H9 (cell line): ENCODE measurements at regions not wholly inside any gene's neighbourhood (a gene's known extent, or its start where the extent isn't known, plus 50 kb on each side); places are given as distances from the start of the nearest gene placed in this dataset.

ENCODE experiments used
- DNase-seq: peaks from one replicate; pipeline ENCODE4 v3.0.0-alpha.2; 2017
- H2AFZ ChIP-seq: one replicate; pipeline ENCODE4 v1.6.1; 2013; ENCODE audit warnings: mild to moderate bottlenecking, low read length, control low read depth, moderate library complexity
- H2AK5ac ChIP-seq: 2 replicates; pipeline ENCODE4 v1.6.1; 2013; ENCODE audit warnings: low read length, control low read depth, mixed read lengths; ENCODE audit not compliant: insufficient read length
- H2BK120ac ChIP-seq: one replicate; pipeline ENCODE4 v1.6.1; 2013; ENCODE audit warnings: low read depth, mild to moderate bottlenecking, low read length, control low read depth, inconsistent platforms; ENCODE audit not compliant: poor library complexity, severe bottlenecking
- H2BK12ac ChIP-seq: 2 replicates; pipeline ENCODE4 v1.6.1; 2013; ENCODE audit warnings: low read length, control low read depth, mixed read lengths, low read depth; ENCODE audit not compliant: insufficient read length
- H2BK15ac ChIP-seq: 2 replicates; pipeline ENCODE4 v1.6.1; 2013; ENCODE audit warnings: low read depth, low read length, control low read depth
- H2BK20ac ChIP-seq: one replicate; pipeline ENCODE4 v1.6.1; 2013; ENCODE audit warnings: low read depth, mild to moderate bottlenecking, low read length, control low read depth, inconsistent platforms; ENCODE audit not compliant: poor library complexity, severe bottlenecking
- H2BK5ac ChIP-seq: 2 replicates; pipeline ENCODE4 v1.6.1; 2013; ENCODE audit warnings: low read length, control low read depth, mixed read lengths; ENCODE audit not compliant: insufficient read length
- H3K14ac ChIP-seq: 2 replicates; pipeline ENCODE4 v1.6.1; 2013; ENCODE audit warnings: low read length, control low read depth; ENCODE audit not compliant: insufficient read depth
- H3K18ac ChIP-seq: 2 replicates; pipeline ENCODE4 v1.6.1; 2013; ENCODE audit warnings: low read depth, mild to moderate bottlenecking, mixed read lengths, low read length, control low read depth; ENCODE audit not compliant: insufficient read length
- H3K23ac ChIP-seq: 2 replicates; pipeline ENCODE4 v1.6.1; 2013; ENCODE audit warnings: low read length, control low read depth, mixed read lengths, low read depth; ENCODE audit not compliant: insufficient read length
- H3K23me2 ChIP-seq: 2 replicates; pipeline ENCODE4 v1.6.1; 2013; ENCODE audit warnings: low read depth, mild to moderate bottlenecking, mixed read lengths, low read length, control low read depth; ENCODE audit not compliant: insufficient read length, poor library complexity, severe bottlenecking
- H3K27ac ChIP-seq: 2 replicates; pipeline ENCODE4 v1.5.1; 2013; ENCODE audit warnings: low read length, control low read depth, mixed read lengths, low read depth; ENCODE audit not compliant: insufficient read length
- H3K27me3 ChIP-seq: 2 replicates; pipeline ENCODE4 v1.6.1; 2013; ENCODE audit warnings: low read length, control low read depth, inconsistent platforms; ENCODE audit not compliant: insufficient read depth
- H3K4ac ChIP-seq: 2 replicates; pipeline ENCODE4 v1.6.1; 2013; ENCODE audit warnings: low read depth, mild to moderate bottlenecking, control low read depth, inconsistent platforms, low read length, moderate library complexity
- H3K4me1 ChIP-seq: 2 replicates; pipeline ENCODE4 v1.6.1; 2013; ENCODE audit warnings: low read length, control low read depth, inconsistent platforms; ENCODE audit not compliant: insufficient read depth
- H3K4me2 ChIP-seq: 2 replicates; pipeline ENCODE4 v1.6.1; 2013; ENCODE audit warnings: low read length, control low read depth, mixed read lengths; ENCODE audit not compliant: insufficient read length, insufficient read depth
- H3K56ac ChIP-seq: 2 replicates; pipeline ENCODE4 v1.6.1; 2013; ENCODE audit warnings: low read depth, mild to moderate bottlenecking, mixed read lengths, low read length, control low read depth; ENCODE audit not compliant: insufficient read length
- H3K79me1 ChIP-seq: 2 replicates; pipeline ENCODE4 v1.6.1; 2013; ENCODE audit warnings: low read depth, mild to moderate bottlenecking, moderate library complexity, low read length, control low read depth, inconsistent platforms; ENCODE audit not compliant: insufficient read depth, poor library complexity, severe bottlenecking
- H3K79me2 ChIP-seq: 2 replicates; pipeline ENCODE4 v1.6.1; 2013; ENCODE audit warnings: low read length, control low read depth, inconsistent platforms; ENCODE audit not compliant: insufficient read depth
- H3K9ac ChIP-seq: 2 replicates; pipeline ENCODE4 v1.6.1; 2013; ENCODE audit warnings: low read length, control low read depth, mixed read lengths; ENCODE audit not compliant: insufficient read length; ENCODE audit errors: extremely low read depth
- H3K9me3 ChIP-seq: one replicate; pipeline ENCODE4 v1.6.1; 2013; ENCODE audit warnings: low read depth, low read length, inconsistent platforms; ENCODE audit not compliant: control insufficient read depth
- H3T11ph ChIP-seq: one replicate; pipeline ENCODE4 v1.6.1; 2013; ENCODE audit warnings: mild to moderate bottlenecking, low read length, control low read depth, inconsistent platforms
- H4K20me1 ChIP-seq: one replicate; pipeline ENCODE4 v1.6.1; 2013; ENCODE audit not compliant: control insufficient read depth, insufficient read length, insufficient read depth
- H4K5ac ChIP-seq: 2 replicates; pipeline ENCODE4 v1.6.1; 2013; ENCODE audit warnings: low read depth, mild to moderate bottlenecking, mixed read lengths, low read length, control low read depth; ENCODE audit not compliant: insufficient read length
- H4K8ac ChIP-seq: replicated peaks from 2 replicates; pipeline ENCODE4 v1.6.1; 2013; ENCODE audit warnings: low read length, control low read depth, mixed read lengths, low read depth; ENCODE audit not compliant: insufficient read length
- H4K91ac ChIP-seq: 2 replicates; pipeline ENCODE4 v1.6.1; 2013; ENCODE audit warnings: low read depth, mild to moderate bottlenecking, moderate library complexity, mixed read lengths, low read length, control low read depth; ENCODE audit not compliant: insufficient read length
- H3K27ac Mint-ChIP-seq, 3 experiments: 2 replicates in 2 of 3; 3 replicates in 1 of 3; pipeline ENCODE4 v1.8.0; 2020 to 2021; ENCODE audit warnings: mixed read lengths in 3 of 3, mild to moderate bottlenecking in 1 of 3, moderate library complexity in 1 of 3
- H3K27me3 Mint-ChIP-seq: 2 replicates; pipeline ENCODE4 v1.8.0; 2021; ENCODE audit warnings: low read depth, mild to moderate bottlenecking, moderate library complexity, mixed read lengths
- H3K36me3 Mint-ChIP-seq, 3 experiments: 2 replicates in 2 of 3; 3 replicates in 1 of 3; pipeline ENCODE4 v1.8.0; 2020 to 2021; ENCODE audit warnings: low read depth in 3 of 3, mixed read lengths in 3 of 3; ENCODE audit not compliant: insufficient read depth in 1 of 3
- H3K4me1 Mint-ChIP-seq, 2 experiments: 2 replicates each; pipeline ENCODE4 v1.8.0; 2020; ENCODE audit warnings: mixed read lengths in 2 of 2
- H3K4me3 Mint-ChIP-seq, 2 experiments: 2 replicates in 1 of 2; 3 replicates in 1 of 2; pipeline ENCODE4 v1.8.0; 2020 to 2021; ENCODE audit warnings: mild to moderate bottlenecking in 2 of 2, mixed read lengths in 2 of 2, moderate library complexity in 1 of 2
- H3K9me3 Mint-ChIP-seq, 2 experiments: 2 replicates in 1 of 2; 3 replicates in 1 of 2; pipeline ENCODE4 v1.8.0; 2020; ENCODE audit warnings: mild to moderate bottlenecking in 2 of 2, mixed read lengths in 2 of 2, moderate library complexity in 1 of 2
- CTCF ChIP-seq: fragments of 200-600 bp; sonication (generic); conservative IDR thresholded peaks from 3 replicates; pipeline ENCODE4 v1.8.0; 2021; ENCODE audit warnings: antibody characterized with exemption, mild to moderate bottlenecking
- WGBS: extraction: QIAGEN DNeasy Blood & Tissue Kit; methylation state at CpG from one replicate; pipeline ENCODE4 v1.1.7; 2013; ENCODE audit warnings: missing lambda C conversion rate, low lambda C conversion rate, mixed read lengths; ENCODE audit not compliant: insufficient read length; ENCODE audit errors: extremely low coverage; 5-methylcytosine and 5-hydroxymethylcytosine counted together

GRCh38 chr12:115024531-115024930 is 340.6 kb upstream of the TBX3 start:
- no peak overlapping the region for H3K4me3 Mint-ChIP-seq
- no peak overlapping the region for H2BK5ac ChIP-seq
- no peak overlapping the region for H3K27ac Mint-ChIP-seq
- H3K23me2 ChIP-seq = no peaks in the 10 kb centered on the region
- peaks cover 8% of the 10 kb centered on the region for H3K27me3 Mint-ChIP-seq
- H3K9me3 ChIP-seq = no peaks in the 10 kb centered on the region
- no peak overlapping the region for H2AK5ac ChIP-seq
- no peaks in the 10 kb centered on the region for H3K27me3 ChIP-seq
- no peak overlapping the region for H4K91ac ChIP-seq
- H3K79me1 ChIP-seq = no peaks in the 10 kb centered on the region
- no peak overlapping the region for H2BK20ac ChIP-seq
- H2BK15ac ChIP-seq = no peak overlapping the region
- no peaks in the 10 kb centered on the region for H3K79me2 ChIP-seq
- no peak overlapping the region for H3K4ac ChIP-seq
- no peak overlapping the region for H3K23ac ChIP-seq
- no peak overlapping the region for H2AFZ ChIP-seq
- H3K14ac ChIP-seq = no peak overlapping the region
- no peak overlapping the region for H3T11ph ChIP-seq
- H3K18ac ChIP-seq = no peak overlapping the region
- H3K4me1 ChIP-seq = peaks cover 3% of the 10 kb centered on the region; the same call in 1 of the 2 replicates
- H4K5ac ChIP-seq = no peak overlapping the region
- no peak overlapping the region for H3K56ac ChIP-seq
- no peaks in the 10 kb centered on the region for H4K20me1 ChIP-seq
- no peak overlapping the region for H3K27ac ChIP-seq
- DNase-seq = no peak
- H3K9ac ChIP-seq = no peak overlapping the region
- no peak overlapping the region for H2BK12ac ChIP-seq
- no peak overlapping the region for H3K4me2 ChIP-seq
- no peak overlapping the region for H2BK120ac ChIP-seq
- no CpG with 5 or more reads among the region's 3 CpGs for WGBS
- H3K4me1 Mint-ChIP-seq = peaks cover 7 to 9% of the 10 kb centered on the region in 2 experiments
- no peak for TF ChIP-seq CTCF
- no peak overlapping the region for H4K8ac ChIP-seq
- peaks cover 0 to 3% of the 10 kb centered on the region in 2 experiments; a peak in 2 of 5 replicates for H3K9me3 Mint-ChIP-seq
- peaks cover 0 to 9% (median 0%) of the 10 kb centered on the region in 3 experiments; a peak in 3 of 7 replicates for H3K36me3 Mint-ChIP-seq
